PC-9 (cell line): ENCODE measurements at regions not wholly inside any gene's neighbourhood (a gene's known extent, or its start where the extent isn't known, plus 50 kb on each side); places are given as distances from the start of the nearest gene placed in this dataset.

ENCODE experiments used
- BruUV-seq: library from RNA; stranded (reverse); fragments of 400-500 nt; replicated peaks from 2 replicates; lab custom pipeline; 2021; lab: Mats Ljungman, UMichigan
- CTCF ChIA-PET: fragments of 300-600 bp; sonication (Branson Sonifier 250); formaldehyde crosslinking; loops from one replicate; lab custom pipeline; 2022; ENCODE audit warnings: antibody characterized with exemption; lab: Charles Lee
- POLR2A ChIA-PET: fragments of 300-600 bp; sonication (Branson Sonifier 250); formaldehyde crosslinking; loops from one replicate; lab custom pipeline; 2022; ENCODE audit warnings: antibody characterized with exemption; ENCODE audit not compliant: unreplicated experiment; lab: Charles Lee
- DNase-seq, 2 experiments: peaks; one replicate each; pipeline versions ENCODE4 v3.0.0 to v3.0.0-alpha.2; 2015 to 2022; ENCODE audit warnings: mixed read lengths in 1 of 2
- H2AFZ ChIP-seq: fragments of 200-600 bp; sonication (generic); 2 replicates; pipeline ENCODE4 v1.8.1; 2017; ENCODE audit warnings: antibody characterized with exemption
- H3F3A ChIP-seq: fragments of 200-600 bp; sonication (generic); 2 replicates; pipeline ENCODE4 v1.8.1; 2017; ENCODE audit warnings: antibody characterized with exemption, mild to moderate bottlenecking, low read depth; ENCODE audit not compliant: insufficient read depth
- H3K27ac ChIP-seq: fragments of 200-600 bp; sonication (generic); 2 replicates; pipeline ENCODE4 v1.6.1; 2016; ENCODE audit warnings: mixed run types
- H3K27me3 ChIP-seq: fragments of 200-600 bp; sonication (generic); 2 replicates; pipeline ENCODE4 v1.6.1; 2016; ENCODE audit warnings: low read depth, mixed run types; ENCODE audit not compliant: insufficient read depth
- H3K36me3 ChIP-seq: fragments of 200-600 bp; sonication (generic); 2 replicates; pipeline ENCODE4 v1.6.1; 2016; ENCODE audit warnings: low read depth, mixed run types
- H3K4me1 ChIP-seq: fragments of 200-600 bp; sonication (generic); replicated peaks from 2 replicates; pipeline ENCODE4 v1.6.1; 2016; ENCODE audit warnings: mixed run types; ENCODE audit not compliant: insufficient read depth
- H3K4me2 ChIP-seq: fragments of 200-600 bp; sonication (generic); 2 replicates; pipeline ENCODE4 v1.6.1; 2017; ENCODE audit warnings: mixed run types
- H3K4me3 ChIP-seq: fragments of 200-600 bp; sonication (generic); 2 replicates; pipeline ENCODE4 v1.6.1; 2016; ENCODE audit warnings: mixed run types
- H3K79me2 ChIP-seq: fragments of 200-600 bp; sonication (generic); 2 replicates; pipeline ENCODE4 v1.6.1; 2017; ENCODE audit warnings: low read depth, mixed run types
- H3K9me2 ChIP-seq: fragments of 200-600 bp; sonication (generic); 2 replicates; pipeline ENCODE4 v1.8.1; 2017; ENCODE audit warnings: mild to moderate bottlenecking; ENCODE audit not compliant: insufficient read depth
- H3K9me3 ChIP-seq: fragments of 200-600 bp; sonication (generic); 2 replicates; pipeline ENCODE4 v1.8.1; 2016; ENCODE audit warnings: low read depth; ENCODE audit not compliant: insufficient read depth
- H4K20me1 ChIP-seq: fragments of 200-600 bp; sonication (generic); 2 replicates; pipeline ENCODE4 v1.8.1; 2017; ENCODE audit not compliant: insufficient read depth
- EZH2 ChIP-seq: fragments of 200-600 bp; sonication (generic); IDR thresholded peaks from 2 replicates; pipeline ENCODE4 v1.8.0; 2017; ENCODE audit warnings: antibody characterized with exemption, low read depth
- intact Hi-C: fragments of 100-400 bp; cut with micrococcal nuclease; formaldehyde crosslinking; loops from one replicate; pipeline ENCODE4 v1.10.0; 2022; ENCODE audit not compliant: unreplicated experiment
- TF ChIP-seq, protein P1 (sequence below): fragments of 200-600 bp; sonication (generic); conservative IDR thresholded peaks from 2 replicates; pipeline ENCODE4 v1.6.1; 2017; ENCODE audit warnings: mixed run types, antibody characterized with exemption, mild to moderate bottlenecking, moderate library complexity

DNA sequence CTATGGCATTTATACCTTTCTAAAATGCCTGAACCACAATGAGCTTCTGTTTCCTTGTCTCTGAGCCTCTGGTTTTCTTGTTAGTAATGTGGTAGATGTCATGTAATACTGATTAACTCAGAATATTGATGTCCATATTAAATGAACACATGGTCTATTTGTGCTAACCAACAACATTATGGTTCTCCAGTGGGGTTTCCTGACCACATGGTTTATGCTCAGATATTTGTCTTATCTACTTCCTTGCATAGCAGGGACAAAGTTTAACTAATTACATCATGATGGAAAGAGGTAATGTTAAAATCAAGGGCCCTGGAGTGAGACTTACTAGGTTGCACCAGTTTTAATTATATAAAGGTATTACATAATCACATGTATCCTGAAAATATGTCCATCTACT is 62.6 kb upstream of the SCN10A start:
- Histone ChIP-seq H3K79me2 (no peaks in the 10 kb centered on the region), H3K4me3 (no peak overlapping the region), H2AFZ (no peak overlapping the region), H3K27me3 (no peaks in the 10 kb centered on the region), H3K9me2 (no peaks in the 10 kb centered on the region), H3K4me2 (no peak overlapping the region), H3F3A (no peaks in the 10 kb centered on the region), H4K20me1 (no peaks in the 10 kb centered on the region), H3K4me1 (no peaks in the 10 kb centered on the region), H3K9me3 (no peaks in the 10 kb centered on the region), H3K27ac (no peak overlapping the region), H3K36me3 (no peaks in the 10 kb centered on the region)
- ChIA-PET POLR2A (no interaction called here), CTCF (no interaction called here)
- BruUV-seq: no TSS peak
- DNase-seq: no peak
- intact Hi-C loops: no loop called here
- TF ChIP-seq EZH2: no peak
- TF ChIP-seq, protein P1, sequence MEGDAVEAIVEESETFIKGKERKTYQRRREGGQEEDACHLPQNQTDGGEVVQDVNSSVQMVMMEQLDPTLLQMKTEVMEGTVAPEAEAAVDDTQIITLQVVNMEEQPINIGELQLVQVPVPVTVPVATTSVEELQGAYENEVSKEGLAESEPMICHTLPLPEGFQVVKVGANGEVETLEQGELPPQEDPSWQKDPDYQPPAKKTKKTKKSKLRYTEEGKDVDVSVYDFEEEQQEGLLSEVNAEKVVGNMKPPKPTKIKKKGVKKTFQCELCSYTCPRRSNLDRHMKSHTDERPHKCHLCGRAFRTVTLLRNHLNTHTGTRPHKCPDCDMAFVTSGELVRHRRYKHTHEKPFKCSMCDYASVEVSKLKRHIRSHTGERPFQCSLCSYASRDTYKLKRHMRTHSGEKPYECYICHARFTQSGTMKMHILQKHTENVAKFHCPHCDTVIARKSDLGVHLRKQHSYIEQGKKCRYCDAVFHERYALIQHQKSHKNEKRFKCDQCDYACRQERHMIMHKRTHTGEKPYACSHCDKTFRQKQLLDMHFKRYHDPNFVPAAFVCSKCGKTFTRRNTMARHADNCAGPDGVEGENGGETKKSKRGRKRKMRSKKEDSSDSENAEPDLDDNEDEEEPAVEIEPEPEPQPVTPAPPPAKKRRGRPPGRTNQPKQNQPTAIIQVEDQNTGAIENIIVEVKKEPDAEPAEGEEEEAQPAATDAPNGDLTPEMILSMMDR: no peak
